WTC11 (cell line): ENCODE measurements at regions not wholly inside any gene's neighbourhood (a gene's known extent, or its start where the extent isn't known, plus 50 kb on each side); places are given as distances from the start of the nearest gene placed in this dataset.

Source experiments
- ATAC-seq: fragments of 200-7000 bp; cut with Tn5 transposase; 2 replicates; pipeline ENCODE4 v1.10.0; 2021; ENCODE audit warnings: mild to moderate bottlenecking, moderate library complexity
- CTCF ChIA-PET: fragments of 300-600 bp; sonication (Branson Sonifier 250); formaldehyde crosslinking; loops from one replicate; lab custom pipeline; 2021; ENCODE audit warnings: antibody characterized with exemption; lab: Charles Lee
- POLR2A ChIA-PET: fragments of 350-600 bp; sonication (Branson Sonifier 250); formaldehyde crosslinking; loops from one replicate; lab custom pipeline; 2021; ENCODE audit warnings: antibody characterized with exemption; lab: Charles Lee
- DNase-seq: peaks from one replicate; pipeline ENCODE4 v3.0.0; 2021; ENCODE audit warnings: low spot score
- H3K27ac Mint-ChIP-seq: 2 replicates; pipeline ENCODE4 v1.8.0; 2021; ENCODE audit warnings: mixed read lengths
- H3K27me3 Mint-ChIP-seq: 2 replicates; pipeline ENCODE4 v1.8.0; 2021; ENCODE audit warnings: low read depth, mild to moderate bottlenecking, moderate library complexity, mixed read lengths
- H3K36me3 Mint-ChIP-seq: 2 replicates; pipeline ENCODE4 v1.8.0; 2021; ENCODE audit warnings: mixed read lengths
- H3K4me1 Mint-ChIP-seq: 2 replicates; pipeline ENCODE4 v1.8.0; 2022; ENCODE audit warnings: mixed read lengths
- H3K4me3 Mint-ChIP-seq: 2 replicates; pipeline ENCODE4 v1.8.0; 2021; ENCODE audit warnings: mild to moderate bottlenecking, moderate library complexity, mixed read lengths
- H3K9me3 Mint-ChIP-seq: 2 replicates; pipeline ENCODE4 v1.8.0; 2021; ENCODE audit warnings: mixed read lengths
- AR ChIP-seq: fragments of 250-450 bp; sonication (Bioruptor Pico); IDR thresholded peaks from 2 replicates; pipeline ENCODE4 v1.9.0; 2021; ENCODE audit warnings: mild to moderate bottlenecking
- CDX4 ChIP-seq: fragments of 250-450 bp; sonication (Bioruptor Pico); IDR thresholded peaks from 2 replicates; pipeline ENCODE4 v1.9.0; 2021; ENCODE audit warnings: moderate library complexity, mild to moderate bottlenecking, inconsistent platforms, borderline replicate concordance
- CTCF ChIP-seq: fragments of 200-600 bp; IDR thresholded peaks from 2 replicates; pipeline ENCODE4 v1.8.0; 2022; ENCODE audit warnings: antibody characterized with exemption
- E2F1 ChIP-seq: sonication (generic); formaldehyde crosslinking; IDR thresholded peaks from 2 replicates; pipeline ENCODE4 v1.8.0; 2022; ENCODE audit warnings: mild to moderate bottlenecking, missing genetic modification reagents
- EMX1 ChIP-seq: fragments of 250-450 bp; sonication (Bioruptor Pico); IDR thresholded peaks from 2 replicates; pipeline ENCODE4 v1.8.0; 2021; ENCODE audit warnings: mild to moderate bottlenecking
- ESRRA ChIP-seq: sonication (generic); formaldehyde crosslinking; IDR thresholded peaks from 2 replicates; pipeline ENCODE4 v1.8.1; 2022; ENCODE audit warnings: mild to moderate bottlenecking, missing genetic modification reagents, borderline replicate concordance
- FOXP1 ChIP-seq: sonication (generic); formaldehyde crosslinking; IDR thresholded peaks from 2 replicates; pipeline ENCODE4 v1.8.0; 2022; ENCODE audit warnings: missing genetic modification reagents, mild to moderate bottlenecking, moderate library complexity, borderline replicate concordance
- GTF2I ChIP-seq: fragments of 250-450 bp; sonication (Bioruptor Pico); conservative IDR thresholded peaks from 2 replicates; pipeline ENCODE4 v1.4.0; 2021; ENCODE audit warnings: mild to moderate bottlenecking
- HMGA2 ChIP-seq: fragments of 250-450 bp; sonication (Bioruptor Pico); IDR thresholded peaks from 2 replicates; pipeline ENCODE4 v1.4.0; 2021; ENCODE audit warnings: mild to moderate bottlenecking, moderate library complexity
- IRF2 ChIP-seq: sonication (generic); formaldehyde crosslinking; IDR thresholded peaks from 2 replicates; pipeline ENCODE4 v1.8.0; 2022; ENCODE audit warnings: low read depth, missing genetic modification reagents, borderline replicate concordance
- PREB ChIP-seq: sonication (generic); formaldehyde crosslinking; IDR thresholded peaks from 2 replicates; pipeline ENCODE4 v1.8.1; 2022; ENCODE audit warnings: mild to moderate bottlenecking, missing genetic modification reagents, moderate library complexity, borderline replicate concordance
- RORB ChIP-seq: fragments of 250-450 bp; sonication (Bioruptor Pico); IDR thresholded peaks from 2 replicates; pipeline ENCODE4 v1.9.0; 2021; ENCODE audit warnings: mild to moderate bottlenecking
- SMAD3 ChIP-seq: sonication (generic); formaldehyde crosslinking; IDR thresholded peaks from 2 replicates; pipeline ENCODE4 v1.8.0; 2022; ENCODE audit warnings: missing genetic modification reagents, mild to moderate bottlenecking, borderline replicate concordance
- SOX15 ChIP-seq: fragments of 250-450 bp; sonication (Bioruptor Pico); IDR thresholded peaks from 2 replicates; pipeline ENCODE4 v1.9.0; 2021; ENCODE audit warnings: mild to moderate bottlenecking
- TEAD4 ChIP-seq: sonication (generic); formaldehyde crosslinking; IDR thresholded peaks from 2 replicates; pipeline ENCODE4 v1.8.0; 2022; ENCODE audit warnings: mild to moderate bottlenecking, missing genetic modification reagents
- ZBTB21 ChIP-seq: sonication (generic); formaldehyde crosslinking; IDR thresholded peaks from 2 replicates; pipeline ENCODE4 v1.8.1; 2023; ENCODE audit warnings: mild to moderate bottlenecking, missing genetic modification reagents, borderline replicate concordance
- ZNF121 ChIP-seq: sonication (generic); formaldehyde crosslinking; IDR thresholded peaks from 2 replicates; pipeline ENCODE4 v1.8.0; 2023; ENCODE audit warnings: missing genetic modification reagents
- ZNF281 ChIP-seq: sonication (generic); formaldehyde crosslinking; IDR thresholded peaks from 2 replicates; pipeline ENCODE4 v1.8.0; 2023; ENCODE audit warnings: mild to moderate bottlenecking, missing genetic modification reagents
- ZNF317 ChIP-seq: sonication (generic); formaldehyde crosslinking; IDR thresholded peaks from 2 replicates; pipeline ENCODE4 v1.8.1; 2023; ENCODE audit warnings: low read depth, mild to moderate bottlenecking, moderate library complexity, missing genetic modification reagents, borderline replicate concordance
- TF ChIP-seq, protein P1 (sequence below): sonication (generic); formaldehyde crosslinking; conservative IDR thresholded peaks from 2 replicates; pipeline ENCODE4 v1.8.1; 2022; ENCODE audit warnings: mild to moderate bottlenecking, missing genetic modification reagents
- TF ChIP-seq, protein P2 (sequence below): sonication (generic); formaldehyde crosslinking; IDR thresholded peaks from 2 replicates; pipeline ENCODE4 v1.8.1; 2022; ENCODE audit warnings: low read depth, mild to moderate bottlenecking, moderate library complexity, missing genetic modification reagents, borderline replicate concordance

- Mint-ChIP-seq H3K4me3 (no peak overlapping the region), H3K36me3 (peaks cover 79% of the 10 kb centered on the region), H3K27ac (no peak overlapping the region), H3K4me1 (no peaks in the 10 kb centered on the region), H3K27me3 (peaks cover 17% of the 10 kb centered on the region), H3K9me3 (peaks cover 82% of the 10 kb centered on the region)
- no peak for TF ChIP-seq SOX15 (CRISPR knock-in tag)
- TF ChIP-seq PREB (CRISPR knock-in tag) = no peak
- no peak for TF ChIP-seq EMX1 (CRISPR knock-in tag)
- no peak for TF ChIP-seq CDX4 (CRISPR knock-in tag)
- TF ChIP-seq ZNF281 (CRISPR knock-in tag) = no peak
- TF ChIP-seq, protein P1, sequence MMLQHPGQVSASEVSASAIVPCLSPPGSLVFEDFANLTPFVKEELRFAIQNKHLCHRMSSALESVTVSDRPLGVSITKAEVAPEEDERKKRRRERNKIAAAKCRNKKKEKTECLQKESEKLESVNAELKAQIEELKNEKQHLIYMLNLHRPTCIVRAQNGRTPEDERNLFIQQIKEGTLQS = no peak
- no peak for TF ChIP-seq HMGA2 (CRISPR knock-in tag)
- no peak for TF ChIP-seq E2F1 (CRISPR knock-in tag)
- no peak for TF ChIP-seq ZNF121
- no peak for DNase-seq
- no peak for ATAC-seq
- ChIA-PET POLR2A (no interaction called here), CTCF (no interaction called here)
These were observed 677.7 kb downstream of the TMEM121 start for GRCh38 chr14:106204063-106204462.

DNA sequence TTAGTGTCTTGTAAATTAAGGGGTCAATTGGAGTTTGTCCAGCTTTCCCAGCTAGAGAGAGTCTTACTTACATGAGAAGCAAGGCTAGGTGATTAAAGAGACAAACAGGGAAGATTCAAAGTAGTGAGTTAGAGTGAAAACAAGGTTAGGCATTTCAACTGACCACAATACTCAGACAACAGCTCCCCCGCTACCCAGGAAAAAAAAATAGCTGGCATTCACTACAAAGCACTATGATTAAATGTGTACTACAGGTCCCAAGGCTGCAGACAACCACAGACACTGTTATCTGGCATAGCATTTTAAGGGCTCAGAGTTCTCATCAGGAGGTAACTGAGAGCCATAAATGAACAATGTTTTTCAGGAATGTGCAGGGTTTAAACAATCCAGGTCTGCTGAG lies 680.9 kb downstream of the TMEM121 start:
- ATAC-seq (no peak), DNase-seq (no peak)
- Mint-ChIP-seq H3K27me3 (peaks cover 20% of the 10 kb centered on the region), H3K4me3 (no peak overlapping the region), H3K4me1 (no peaks in the 10 kb centered on the region), H3K27ac (no peak overlapping the region), H3K9me3 (peaks cover 83% of the 10 kb centered on the region), H3K36me3 (peaks cover 81% of the 10 kb centered on the region)
- POLR2A ChIA-PET = no interaction called here
- CTCF ChIA-PET = no interaction called here
- TF ChIP-seq SMAD3 (CRISPR knock-in tag) = no peak
- TF ChIP-seq, protein P2, sequence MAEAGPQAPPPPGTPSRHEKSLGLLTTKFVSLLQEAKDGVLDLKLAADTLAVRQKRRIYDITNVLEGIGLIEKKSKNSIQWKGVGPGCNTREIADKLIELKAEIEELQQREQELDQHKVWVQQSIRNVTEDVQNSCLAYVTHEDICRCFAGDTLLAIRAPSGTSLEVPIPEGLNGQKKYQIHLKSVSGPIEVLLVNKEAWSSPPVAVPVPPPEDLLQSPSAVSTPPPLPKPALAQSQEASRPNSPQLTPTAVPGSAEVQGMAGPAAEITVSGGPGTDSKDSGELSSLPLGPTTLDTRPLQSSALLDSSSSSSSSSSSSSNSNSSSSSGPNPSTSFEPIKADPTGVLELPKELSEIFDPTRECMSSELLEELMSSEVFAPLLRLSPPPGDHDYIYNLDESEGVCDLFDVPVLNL (CRISPR knock-in tag) = no peak
- no peak for TF ChIP-seq ESRRA
- no peak for TF ChIP-seq ZBTB21 (CRISPR knock-in tag)
- no peak for TF ChIP-seq CTCF
- TF ChIP-seq SOX15 (CRISPR knock-in tag) = no peak
- TF ChIP-seq ZNF317 (CRISPR knock-in tag) = no peak
- TF ChIP-seq RORB (CRISPR knock-in tag) = no peak
- no peak for TF ChIP-seq AR (CRISPR knock-in tag)
- TF ChIP-seq TEAD4 (CRISPR knock-in tag) = no peak
- no peak for TF ChIP-seq FOXP1 (CRISPR knock-in tag)
- no peak for TF ChIP-seq GTF2I (CRISPR knock-in tag)
- no peak for TF ChIP-seq IRF2
